K562 (cell line): ENCODE measurements at regions not wholly inside any gene's neighbourhood (a gene's known extent, or its start where the extent isn't known, plus 50 kb on each side); places are given as distances from the start of the nearest gene placed in this dataset.

ENCODE experiments used
- ATAC-seq: fragments of 200-7000 bp; cut with Tn5 transposase; 3 replicates; pipeline ENCODE4 v1.9.1; 2020; ENCODE audit warnings: moderate library complexity
- BruUV-seq: library from RNA; stranded (reverse); fragments of 400-500 nt; replicated peaks from 2 replicates; lab custom pipeline; 2021; lab: Mats Ljungman, UMichigan
- CTCF ChIA-PET: fragments of 300-600 bp; formaldehyde crosslinking; extraction: SDS; loops from one replicate; lab custom pipeline; 2021; ENCODE audit warnings: low intra/inter-chr PET ratio; lab: Yijun Ruan, JAX
- POLR2A ChIA-PET: fragments of 300-600, 350-650 bp; sonication (Branson Sonifier 250); formaldehyde crosslinking; extraction: SDS; loops from one replicate; lab custom pipeline; 2021; ENCODE audit warnings: antibody characterized with exemption, inconsistent platforms; lab: Yijun Ruan, JAX
- DNase-seq, 4 experiments: peaks; one replicate each; pipeline versions ENCODE4 v3.0.0 to v3.0.0-alpha.2; 2011 to 2018; ENCODE audit warnings: low spot score in 3 of 4, mixed read lengths in 3 of 4; ENCODE audit errors: extremely low read depth in 1 of 4
- FAIRE-seq: peaks from 2 replicates; lab custom pipeline; 2011; peaks lifted over from hg19 to GRCh38; lab: Jason Lieb, UNC
- H2AFZ ChIP-seq: 2 replicates; pipeline ENCODE4 v1.6.0; 2011; ENCODE audit warnings: low read depth, low read length, control low read depth, inconsistent platforms
- H3K27ac ChIP-seq: fragments of 200-600 bp; 3 replicates; pipeline ENCODE4 v1.8.0; 2011; ENCODE audit warnings: low read depth, mild to moderate bottlenecking, control low read depth, inconsistent platforms, low read length, moderate library complexity, mixed read lengths; ENCODE audit errors: extremely low read depth
- H3K27me3 ChIP-seq, 2 experiments: fragments of 300-600 bp in 1 of 2; 2 replicates in 1 of 2; 3 replicates in 1 of 2; pipeline versions ENCODE4 v1.6.0 to v1.8.0; 2011; ENCODE audit warnings: inconsistent platforms in 2 of 2, low read length in 2 of 2, mild to moderate bottlenecking in 1 of 2, mixed read lengths in 1 of 2, moderate library complexity in 1 of 2; ENCODE audit not compliant: control insufficient read depth in 2 of 2, insufficient read depth in 2 of 2
- H3K36me3 ChIP-seq: fragments of 300-600 bp; 3 replicates; pipeline ENCODE4 v1.8.0; 2011; ENCODE audit warnings: mild to moderate bottlenecking, low read length, inconsistent platforms; ENCODE audit not compliant: control insufficient read depth, insufficient read depth
- H3K4me1 ChIP-seq, 2 experiments: fragments of 200-600 bp in 1 of 2; replicated peaks in 1 of 2; 2 replicates in 1 of 2; 3 replicates in 1 of 2; pipeline versions ENCODE4 v1.5.1 to v1.8.0; 2011; ENCODE audit warnings: inconsistent platforms in 2 of 2, low read length in 2 of 2, mild to moderate bottlenecking in 1 of 2, mixed read lengths in 1 of 2, moderate library complexity in 1 of 2; ENCODE audit not compliant: control insufficient read depth in 2 of 2, insufficient read depth in 2 of 2
- H3K4me2 ChIP-seq: 2 replicates; pipeline ENCODE4 v1.6.1; 2011; ENCODE audit warnings: low read length, control low read depth, inconsistent platforms, mixed read lengths; ENCODE audit not compliant: insufficient read depth
- H3K4me3 ChIP-seq: fragments of 200-600 bp; sonication (generic), shearing (Covaris generic); 2 replicates; pipeline ENCODE4 v1.5.1; 2016; ENCODE audit warnings: control low read depth, inconsistent platforms
- H3K79me2 ChIP-seq: fragments of 200-600 bp; 3 replicates; pipeline ENCODE4 v1.8.0; 2011; ENCODE audit warnings: low read length, inconsistent platforms; ENCODE audit not compliant: control insufficient read depth, insufficient read depth
- H3K9ac ChIP-seq, 2 experiments: 2 replicates each; pipeline versions ENCODE4 v1.6.0 to v1.6.1; 2011; ENCODE audit warnings: low read depth in 2 of 2, low read length in 2 of 2, control low read depth in 1 of 2, inconsistent platforms in 1 of 2, mild to moderate bottlenecking in 1 of 2, mixed read lengths in 1 of 2; ENCODE audit not compliant: insufficient read depth in 1 of 2
- H3K9me1 ChIP-seq: one replicate; pipeline ENCODE4 v1.6.0; 2011; ENCODE audit warnings: inconsistent platforms, mild to moderate bottlenecking, low read length, moderate library complexity; ENCODE audit not compliant: control insufficient read depth, insufficient read depth
- H3K9me3 ChIP-seq: replicated peaks from 2 replicates; pipeline ENCODE4 v1.5.1; 2011; ENCODE audit warnings: low read depth, low read length, inconsistent platforms; ENCODE audit not compliant: control insufficient read depth, insufficient read depth
- H4K20me1 ChIP-seq: replicated peaks from 2 replicates; pipeline ENCODE4 v1.6.1; 2011; ENCODE audit warnings: low read length, inconsistent platforms, mixed read lengths; ENCODE audit not compliant: control insufficient read depth, insufficient read depth
- FOXA1 ChIP-seq: fragments of 450-650 bp; IDR thresholded peaks from 2 replicates; pipeline ENCODE4 v1.6.1; 2016; ENCODE audit warnings: mild to moderate bottlenecking, borderline replicate concordance
- JUN ChIP-seq, 2 experiments: sonication (generic) in 1 of 2; formaldehyde crosslinking in 1 of 2; IDR thresholded peaks; 2 replicates each; pipeline versions ENCODE4 v1.6.1 to v1.8.0; 2012 to 2022; ENCODE audit warnings: borderline replicate concordance in 2 of 2, mild to moderate bottlenecking in 2 of 2, improper control_type of control experiment in 1 of 2, low read depth in 1 of 2, low read length in 1 of 2, missing genetic modification reagents in 1 of 2
- NCOA4 ChIP-seq: fragments of 450-650 bp; IDR thresholded peaks from 2 replicates; pipeline ENCODE4 v1.6.1; 2018; ENCODE audit warnings: mild to moderate bottlenecking; ENCODE audit not compliant: partially characterized antibody
- PHB ChIP-seq: fragments of 250-450 bp; sonication (Bioruptor Pico); IDR thresholded peaks from 2 replicates; pipeline ENCODE4 v1.5.0; 2021
- PRPF4 ChIP-seq: fragments of 200-400 bp; formaldehyde crosslinking; IDR thresholded peaks from one replicate; pipeline ENCODE4 v1.6.1; 2017; ENCODE audit warnings: low read length, low read depth, mild to moderate bottlenecking; ENCODE audit not compliant: insufficient read depth, poor library complexity, severe bottlenecking
- RBM34 ChIP-seq: fragments of 200-400 bp; formaldehyde crosslinking; IDR thresholded peaks from 2 replicates; pipeline ENCODE4 v1.6.1; 2018; ENCODE audit warnings: low read length, borderline replicate concordance; ENCODE audit not compliant: insufficient read depth
- SAFB2 ChIP-seq: fragments of 200-400 bp; formaldehyde crosslinking; IDR thresholded peaks from 2 replicates; pipeline ENCODE4 v1.6.1; 2018; ENCODE audit warnings: borderline replicate concordance, low read length, low read depth, moderate library complexity; ENCODE audit not compliant: severe bottlenecking
- SNIP1 ChIP-seq: fragments of 450-650 bp; IDR thresholded peaks from 2 replicates; pipeline ENCODE4 v1.7.1; 2017; ENCODE audit warnings: low read depth, mild to moderate bottlenecking
- ZBTB1 ChIP-seq: sonication (generic); formaldehyde crosslinking; IDR thresholded peaks from 2 replicates; pipeline ENCODE4 v1.8.1; 2023; ENCODE audit warnings: missing genetic modification reagents, low read depth, mild to moderate bottlenecking, borderline replicate concordance
- ZNF140 ChIP-seq: fragments of 250-450 bp; sonication (Bioruptor Pico); IDR thresholded peaks from 2 replicates; pipeline ENCODE4 v1.8.0; 2021; ENCODE audit warnings: moderate library complexity, mild to moderate bottlenecking, inconsistent platforms
- WGBS: fragments of 100-300 bp; shearing (Covaris generic); methylation state at CpG from one replicate; pipeline ENCODE4 v1.1.6; 2016; ENCODE audit warnings: low coverage, mixed read lengths; ENCODE audit not compliant: insufficient coverage; ENCODE audit errors: missing lambda C conversion rate; 5-methylcytosine and 5-hydroxymethylcytosine counted together
- in situ Hi-C: fragments of 300-500 bp; cut with MboI; formaldehyde crosslinking; loops from 4 replicates; pipeline ENCODE4 v1.15.0; 2018; ENCODE audit warnings: inconsistent platforms, mixed read lengths
- intact Hi-C: fragments of 100-400 bp; cut with micrococcal nuclease; formaldehyde crosslinking; loops from 2 replicates; pipeline ENCODE4 v1.14.2; 2022

GRCh38 chr1:177571076-177571475 lies 398.8 kb downstream of the SEC16B start:
- ChIA-PET POLR2A (no interaction called here), CTCF (no interaction called here)
- FAIRE-seq, result no peak
- Histone ChIP-seq H3K4me2 (no peak overlapping the region), H3K27me3 (no peaks in the 10 kb centered on the region), H3K27ac (no peak overlapping the region), H3K36me3 (no peaks in the 10 kb centered on the region), H4K20me1 (no peaks in the 10 kb centered on the region), H3K4me3 (no peak overlapping the region), H3K9me1 (no peaks in the 10 kb centered on the region), H3K9ac (no peak overlapping the region), H3K9me3 (no peaks in the 10 kb centered on the region), H2AFZ (no peak overlapping the region), H3K4me1 (no peaks in the 10 kb centered on the region), H3K79me2 (no peaks in the 10 kb centered on the region)
- no peak for ATAC-seq
- intact Hi-C loops (no loop called here), in situ Hi-C loops (no loop called here)
- TF ChIP-seq JUN (IDR thresholded peaks at IDR 0.05; ENCODE audit: borderline replicate concordance, low read depth, low read length) (no peak), JUN (CRISPR knock-in tag; IDR thresholded peaks at IDR 0.05; ENCODE audit: borderline replicate concordance) (no peak), RBM34 (no peak), SNIP1 (no peak), SAFB2 (no peak), ZBTB1 (CRISPR knock-in tag) (no peak), ZNF140 (CRISPR knock-in tag) (no peak), PHB (CRISPR knock-in tag) (no peak), NCOA4 (no peak), PRPF4 (no peak), FOXA1 (no peak)
- no TSS peak for BruUV-seq
- WGBS, result 0% methylated on average over 1 of the region's 1 CpG
- no peak for DNase-seq
